ENCODE measurements at regions not wholly inside any gene's neighbourhood (a gene's known extent, or its start where the extent isn't known, plus 50 kb on each side); places are given as distances from the start of the nearest gene placed in this dataset.

DNA sequence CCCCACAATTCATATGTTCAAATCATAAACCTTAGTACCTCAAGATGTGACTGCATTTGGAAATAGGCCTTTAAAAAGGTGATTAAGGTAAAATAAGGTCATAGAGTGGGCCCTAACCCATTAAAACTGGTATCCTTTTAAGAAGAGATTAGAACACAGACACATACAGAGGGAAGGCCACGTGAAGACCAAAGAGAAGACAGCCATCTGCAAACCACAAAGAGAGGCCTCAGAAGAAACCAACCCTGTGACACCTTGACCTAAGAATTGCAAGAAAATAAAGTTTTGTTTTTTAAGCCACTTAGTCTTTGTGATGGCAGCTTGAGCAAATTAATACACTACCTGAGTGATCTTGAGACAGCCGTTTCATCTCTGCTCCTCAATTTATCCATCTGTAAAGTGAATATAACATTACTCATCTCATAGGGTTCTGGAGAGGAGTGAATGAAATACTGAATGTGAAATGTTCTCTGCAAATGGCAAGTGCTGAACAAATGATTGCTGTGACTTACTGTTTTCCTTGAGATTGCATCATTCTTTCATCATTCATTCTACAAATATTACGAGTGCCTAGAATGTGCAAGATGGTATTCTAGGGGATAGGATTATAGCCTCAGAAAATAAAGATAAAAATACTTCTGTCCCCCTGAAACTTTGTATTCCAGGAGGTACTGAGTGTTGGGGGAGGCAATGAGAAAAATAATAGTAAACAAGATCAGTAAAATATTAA is 222.0 kb upstream of the CDH13 start:
- DNase-seq = no peak

- DNase-seq = no peak
These were observed 224.0 kb upstream of the CDH13 start for GRCh38 chr16:82402665-82403218.

- no peak for DNase-seq
These were observed 226.7 kb upstream of the CDH13 start for GRCh38 chr16:82400046-82400445.

DNA sequence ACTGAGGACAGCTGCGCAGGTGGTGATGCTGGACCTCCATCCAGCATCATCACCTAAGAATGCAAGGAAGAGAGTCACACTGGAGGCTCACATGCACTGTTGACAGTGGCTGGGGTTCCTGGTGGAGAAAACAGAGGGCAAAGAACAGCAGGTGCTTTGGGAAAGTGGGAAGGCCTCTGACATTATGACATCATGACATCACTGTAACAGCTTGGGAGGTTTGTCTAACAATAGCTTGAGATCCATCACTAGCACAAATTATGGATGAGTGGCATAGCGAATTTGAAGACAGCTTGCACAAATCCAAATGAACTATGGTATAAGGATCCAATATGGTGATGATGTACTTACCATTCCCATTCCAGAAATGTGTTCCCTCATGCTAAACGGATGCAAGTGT is 226.5 kb upstream of the MPHOSPH6 start:
- no peak for DNase-seq

DNA sequence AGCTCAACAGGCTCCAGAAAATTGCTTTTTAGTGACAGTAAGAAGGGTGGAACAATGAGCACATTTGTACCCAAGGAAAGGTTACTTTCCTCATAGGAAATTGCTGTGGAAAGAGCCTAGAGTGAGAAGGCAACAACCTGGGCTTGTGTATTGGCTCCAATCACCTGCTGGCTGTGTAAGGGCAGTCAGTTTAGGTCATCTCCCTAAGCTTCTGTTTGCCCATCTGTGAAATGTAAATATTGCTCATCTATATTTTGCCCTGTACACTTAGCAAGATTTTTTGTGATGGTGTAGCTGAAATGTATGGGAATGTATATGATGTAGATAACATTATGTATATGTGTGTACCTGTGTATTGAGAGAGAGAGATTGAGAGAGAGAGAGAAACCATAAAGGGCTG is 225.2 kb upstream of the MPHOSPH6 start:
- no peak for DNase-seq

- DNase-seq = no peak
These were observed 221.7 kb upstream of the MPHOSPH6 start for GRCh38 chr16:82391690-82392089.

DNA sequence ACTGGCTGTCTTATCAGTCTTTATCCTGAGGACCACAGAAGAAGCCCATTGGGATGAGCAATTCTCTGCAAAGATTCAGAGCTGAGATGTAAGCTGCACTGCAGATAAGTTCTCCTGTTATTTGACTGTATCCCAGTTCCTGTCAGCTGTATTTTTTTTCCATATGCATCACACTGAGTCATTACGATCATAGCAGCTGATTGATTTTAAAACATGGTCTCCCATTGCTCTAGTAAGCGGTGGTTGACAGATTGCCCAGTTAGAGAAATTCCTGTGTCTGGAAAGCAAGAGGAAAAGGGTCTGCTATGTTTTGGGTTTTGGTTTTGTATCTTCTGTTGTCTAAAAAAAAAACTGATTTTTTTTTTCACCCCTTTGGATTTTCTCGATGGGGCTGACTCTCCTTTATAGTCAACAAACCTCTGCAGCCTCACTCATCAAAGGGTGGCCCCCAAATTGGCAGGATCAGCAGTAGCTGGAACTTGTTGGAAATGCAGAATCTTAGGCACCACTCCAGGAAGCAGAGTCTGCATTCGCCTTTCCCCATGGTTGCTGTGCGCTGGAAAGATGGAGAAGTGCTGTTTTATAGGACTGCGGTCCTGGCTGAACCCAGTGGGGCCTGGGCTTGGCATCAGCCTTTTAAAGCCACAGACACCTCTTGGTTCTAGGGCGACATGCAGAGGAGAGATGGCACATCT is 220.1 kb upstream of the MPHOSPH6 start:
- DNase-seq = no peak

GRCh38 chr16:82386761-82387160 is 216.7 kb upstream of the MPHOSPH6 start:
- no peak for DNase-seq

- DNase-seq = no peak
These were observed 214.9 kb upstream of the MPHOSPH6 start for GRCh38 chr16:82384949-82385348.

GRCh38 chr16:82384017-82384416 is 214.0 kb upstream of the MPHOSPH6 start:
- no peak for DNase-seq

- no peak for DNase-seq
These were observed 212.5 kb upstream of the MPHOSPH6 start for GRCh38 chr16:82382521-82382920.

- no peak for DNase-seq
These were observed 209.5 kb upstream of the MPHOSPH6 start for GRCh38 chr16:82379551-82379950.

GRCh38 chr16:82373976-82374375 is 204.0 kb upstream of the MPHOSPH6 start:
- DNase-seq = no peak

- DNase-seq = no peak
These were observed 200.3 kb upstream of the MPHOSPH6 start for GRCh38 chr16:82370282-82370681.

DNA sequence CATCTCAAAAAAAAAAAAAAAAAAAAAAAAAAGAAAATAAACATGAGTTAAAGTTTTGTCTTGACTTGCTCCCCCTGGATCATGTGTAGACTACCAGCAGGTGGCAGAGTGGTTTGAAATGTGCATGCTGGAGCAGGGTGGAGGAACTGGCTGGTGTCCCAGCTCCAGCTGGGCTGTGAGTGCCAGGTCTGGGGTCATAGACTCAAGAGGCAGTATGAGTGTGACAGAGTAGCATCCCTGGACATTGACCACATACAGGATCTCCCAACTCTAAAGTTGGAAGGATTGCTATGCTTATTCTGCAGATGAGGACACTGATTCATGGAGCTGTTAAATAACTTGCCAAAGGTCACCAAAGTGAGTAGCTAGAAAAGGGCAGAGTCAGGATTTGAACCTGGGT is 198.0 kb upstream of the MPHOSPH6 start:
- DNase-seq = no peak

DNA sequence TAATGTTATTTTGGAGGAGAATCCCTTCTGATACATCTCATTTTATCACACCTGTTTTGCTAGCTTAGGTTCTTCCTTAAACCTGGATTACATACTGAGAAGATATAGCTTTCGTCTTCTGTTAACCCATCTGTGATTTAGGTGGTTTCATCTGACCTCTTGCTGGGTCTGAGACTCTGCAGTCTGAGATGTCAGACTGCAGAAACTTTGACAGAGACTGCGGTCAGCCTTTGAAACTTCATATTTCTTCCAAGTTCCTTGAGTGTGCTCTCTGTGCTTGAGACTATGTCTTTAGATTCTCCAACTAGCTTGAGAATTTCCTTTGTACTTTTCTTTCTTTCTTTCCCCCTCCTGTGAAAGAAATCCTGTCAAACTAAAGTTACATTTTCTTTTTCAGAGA is 196.4 kb upstream of the MPHOSPH6 start:
- no peak for DNase-seq

- DNase-seq = no peak
These were observed 194.7 kb upstream of the MPHOSPH6 start for GRCh38 chr16:82364690-82365089.

GRCh38 chr16:82363026-82363816 is 193.2 kb upstream of the MPHOSPH6 start:
- DNase-seq = no peak

DNA sequence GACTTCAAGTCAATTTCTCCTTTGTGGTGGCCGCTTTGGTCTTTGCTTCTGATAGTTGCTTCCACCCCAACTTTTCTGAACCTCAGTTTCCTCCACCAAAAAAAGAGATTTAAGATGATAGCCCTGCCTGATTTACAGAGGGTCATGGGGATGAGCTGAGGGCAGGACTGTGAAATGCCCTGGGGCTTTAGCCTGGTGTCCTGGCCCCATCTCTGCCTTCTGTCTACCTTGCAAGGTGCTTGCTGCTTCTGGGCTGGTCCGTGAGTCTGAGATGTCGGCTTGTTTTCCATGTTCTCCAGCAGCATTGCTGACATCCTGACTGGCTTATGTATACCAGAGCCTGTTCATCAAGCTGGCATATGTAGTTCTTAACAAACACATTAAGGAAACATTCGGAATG is 191.9 kb upstream of the MPHOSPH6 start:
- no peak for DNase-seq

GRCh38 chr16:82360024-82360783 is 190.2 kb upstream of the MPHOSPH6 start:
- DNase-seq = no peak

GRCh38 chr16:82358606-82359221 is 188.7 kb upstream of the MPHOSPH6 start:
- no peak for DNase-seq

DNA sequence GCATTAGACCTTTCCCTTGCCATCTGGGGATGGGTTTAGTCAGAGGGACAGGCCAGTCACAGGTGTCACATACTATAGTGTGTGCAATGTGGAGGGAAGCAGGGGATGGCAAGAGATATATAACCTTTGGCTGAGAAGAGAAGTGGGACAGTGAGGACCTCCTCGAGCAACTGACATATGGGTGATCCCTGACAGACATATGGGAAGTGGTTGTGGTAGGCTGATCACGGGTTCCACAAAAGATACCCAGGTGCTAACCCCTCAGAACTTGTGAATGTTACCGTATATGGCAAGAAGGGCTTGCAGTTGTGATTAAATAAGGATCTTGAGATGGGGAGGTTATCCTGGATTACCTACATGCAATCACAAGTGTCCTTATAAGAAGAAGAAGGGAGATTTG is 188.1 kb upstream of the MPHOSPH6 start:
- DNase-seq = no peak

Measured in stimulated activated CD4-positive, alpha-beta T cell treated with anti-CD3 and anti-CD28 coated beads, Interleukin-1b, Interleukin-23, amount 100 ng/mL, for 48 hours (primary cell).